CD8-positive, alpha-beta memory T cell (primary cell): ENCODE measurements at regions not wholly inside any gene's neighbourhood (a gene's known extent, or its start where the extent isn't known, plus 50 kb on each side); places are given as distances from the start of the nearest gene placed in this dataset.

Source experiments
- CTCF ChIA-PET: fragments of 350-600 bp; sonication (Branson Sonifier 250); formaldehyde crosslinking; loops from one replicate; lab custom pipeline; 2021; ENCODE audit warnings: antibody characterized with exemption; lab: Charles Lee
- POLR2A ChIA-PET: fragments of 350-600 bp; sonication (Branson Sonifier 250); formaldehyde crosslinking; loops from one replicate; lab custom pipeline; 2021; ENCODE audit warnings: antibody characterized with exemption; lab: Charles Lee
- DNase-seq, 5 donors: peaks; one replicate each; pipeline versions ENCODE4 v3.0.0 to v3.0.0-alpha.2; 2020 to 2022; ENCODE audit warnings: mixed read lengths in 1 of 5
- H3K27ac ChIP-seq: one replicate; pipeline ENCODE4 v1.7.0; 2013; ENCODE audit warnings: low read depth, mild to moderate bottlenecking, low read length, moderate library complexity
- H3K27me3 ChIP-seq: 2 replicates; pipeline ENCODE4 v1.7.0; 2013; ENCODE audit warnings: low read length, mild to moderate bottlenecking; ENCODE audit not compliant: insufficient read depth, poor library complexity, severe bottlenecking
- H3K36me3 ChIP-seq: 2 replicates; pipeline ENCODE4 v1.7.0; 2013; ENCODE audit warnings: mild to moderate bottlenecking, low read length, moderate library complexity; ENCODE audit not compliant: insufficient read depth
- H3K4me1 ChIP-seq: 2 replicates; pipeline ENCODE4 v1.7.0; 2013; ENCODE audit warnings: mild to moderate bottlenecking, low read length, moderate library complexity; ENCODE audit not compliant: insufficient read depth
- H3K4me3 ChIP-seq: 2 replicates; pipeline ENCODE4 v1.7.0; 2013; ENCODE audit warnings: mild to moderate bottlenecking, low read length
- H3K9me3 ChIP-seq: 2 replicates; pipeline ENCODE4 v1.7.0; 2013; ENCODE audit warnings: mild to moderate bottlenecking, low read length
- H3K27ac Mint-ChIP-seq, 8 donors: one replicate each; pipeline ENCODE4 v1.8.0; 2020 to 2021; ENCODE audit warnings: mixed read lengths in 8 of 8, mild to moderate bottlenecking in 6 of 8, inconsistent platforms in 3 of 8, moderate library complexity in 3 of 8
- H3K27me3 Mint-ChIP-seq, 2 donors: one replicate each; pipeline ENCODE4 v1.8.0; 2020 to 2021; ENCODE audit warnings: mixed read lengths in 2 of 2, mild to moderate bottlenecking in 1 of 2, moderate library complexity in 1 of 2
- H3K36me3 Mint-ChIP-seq, 3 donors: one replicate each; pipeline ENCODE4 v1.8.0; 2020 to 2021; ENCODE audit warnings: mixed read lengths in 3 of 3, inconsistent platforms in 1 of 3, mild to moderate bottlenecking in 1 of 3
- H3K4me1 Mint-ChIP-seq, 3 donors: one replicate each; pipeline ENCODE4 v1.8.0; 2020 to 2021; ENCODE audit warnings: mixed read lengths in 3 of 3, inconsistent platforms in 1 of 3, mild to moderate bottlenecking in 1 of 3
- H3K4me3 Mint-ChIP-seq, 7 donors: one replicate each; pipeline ENCODE4 v1.8.0; 2020 to 2021; ENCODE audit warnings: mixed read lengths in 7 of 7, mild to moderate bottlenecking in 6 of 7, moderate library complexity in 4 of 7, inconsistent platforms in 2 of 7
- H3K9me3 Mint-ChIP-seq, 5 donors: one replicate each; pipeline ENCODE4 v1.8.0; 2020 to 2022; ENCODE audit warnings: mixed read lengths in 5 of 5, mild to moderate bottlenecking in 3 of 5, moderate library complexity in 2 of 5, inconsistent platforms in 1 of 5

GRCh38 chr18:34493099-34493544 lies 217.0 kb upstream of the DTNA start:
- CTCF ChIA-PET, result no interaction called here

GRCh38 chr18:34493566-34494358 lies 216.3 kb upstream of the DTNA start:
- DNase-seq, result no peak
- ChIA-PET POLR2A (no interaction called here), CTCF (no interaction called here)
- Histone ChIP-seq H3K4me3 (no peak overlapping the region), H3K36me3 (no peaks in the 10 kb centered on the region), H3K27ac (no peak overlapping the region), H3K4me1 (no peaks in the 10 kb centered on the region), H3K9me3 (no peaks in the 10 kb centered on the region), H3K27me3 (no peaks in the 10 kb centered on the region)
- Mint-ChIP-seq H3K27ac (no peak overlapping the region), H3K4me1 (no peaks in the 10 kb centered on the region), H3K36me3 (no peaks in the 10 kb centered on the region), H3K27me3 (peaks cover 7 to 22% of the 10 kb centered on the region in 2 donors), H3K9me3 (peaks cover 0 to 17% (median 8%) of the 10 kb centered on the region in 5 donors), H3K4me3 (no peak overlapping the region)

More at GRCh38 chr18:34493099-34493544, 217.0 kb upstream of the DTNA start:
- no peaks in the 10 kb centered on the region for H3K36me3 Mint-ChIP-seq
- Histone ChIP-seq H3K27ac (no peak overlapping the region), H3K36me3 (no peaks in the 10 kb centered on the region), H3K4me3 (no peak overlapping the region), H3K4me1 (no peaks in the 10 kb centered on the region), H3K27me3 (no peaks in the 10 kb centered on the region), H3K9me3 (no peaks in the 10 kb centered on the region)
- no peak overlapping the region for H3K4me3 Mint-ChIP-seq
- no peak overlapping the region for H3K27ac Mint-ChIP-seq
- H3K27me3 Mint-ChIP-seq, result peaks cover 7 to 22% of the 10 kb centered on the region in 2 donors
- H3K9me3 Mint-ChIP-seq, result peaks cover 0 to 17% (median 8%) of the 10 kb centered on the region in 5 donors
- DNase-seq, result no peak
- H3K4me1 Mint-ChIP-seq, result no peaks in the 10 kb centered on the region
- POLR2A ChIA-PET, result no interaction called here

GRCh38 chr18:34494359-34494696 lies 215.8 kb upstream of the DTNA start:
- Mint-ChIP-seq H3K36me3 (no peaks in the 10 kb centered on the region), H3K4me1 (no peaks in the 10 kb centered on the region), H3K9me3 (peaks cover 0 to 16% (median 8%) of the 10 kb centered on the region in 5 donors), H3K27ac (no peak overlapping the region), H3K27me3 (peaks cover 7 to 22% of the 10 kb centered on the region in 2 donors), H3K4me3 (no peak overlapping the region)
- POLR2A ChIA-PET, result no interaction called here
- no peaks in the 10 kb centered on the region for H3K4me1 ChIP-seq
- CTCF ChIA-PET, result no interaction called here
- H3K4me3 ChIP-seq, result no peak overlapping the region
- H3K27ac ChIP-seq, result no peak overlapping the region
- no peak for DNase-seq
- H3K36me3 ChIP-seq, result no peaks in the 10 kb centered on the region
- H3K9me3 ChIP-seq, result no peaks in the 10 kb centered on the region
- H3K27me3 ChIP-seq, result no peaks in the 10 kb centered on the region

DNA sequence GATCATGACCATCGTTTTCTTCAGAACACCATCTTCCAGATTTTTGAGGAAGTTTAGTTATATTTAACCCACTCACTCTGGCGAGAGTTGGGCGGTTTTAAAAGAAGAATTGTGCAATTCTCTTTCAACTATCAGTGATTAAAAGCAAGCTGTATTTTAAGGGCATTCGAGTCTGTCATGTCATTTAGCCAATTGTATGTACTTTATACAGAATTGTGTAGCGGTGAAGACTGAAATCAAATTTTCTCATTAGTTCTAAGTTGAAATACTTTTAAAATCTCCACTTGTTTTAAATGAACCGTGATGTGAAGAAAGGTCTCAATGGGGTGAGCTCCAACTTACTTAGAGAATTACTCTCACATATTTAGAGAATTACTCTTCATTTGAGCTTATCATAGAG lies 214.6 kb upstream of the DTNA start:
- Mint-ChIP-seq H3K9me3 (peaks cover 2 to 15% (median 8%) of the 10 kb centered on the region in 5 donors), H3K27ac (no peak overlapping the region), H3K4me3 (no peak overlapping the region), H3K27me3 (peaks cover 7 to 22% of the 10 kb centered on the region in 2 donors), H3K36me3 (no peaks in the 10 kb centered on the region), H3K4me1 (no peaks in the 10 kb centered on the region)
- H3K4me3 ChIP-seq, result no peak overlapping the region
- ChIA-PET CTCF (no interaction called here), POLR2A (no interaction called here)
- H3K9me3 ChIP-seq, result no peaks in the 10 kb centered on the region
- H3K4me1 ChIP-seq, result no peaks in the 10 kb centered on the region
- H3K27me3 ChIP-seq, result no peaks in the 10 kb centered on the region
- no peak overlapping the region for H3K27ac ChIP-seq
- no peak for DNase-seq
- no peaks in the 10 kb centered on the region for H3K36me3 ChIP-seq

- H3K9me3 ChIP-seq, result no peaks in the 10 kb centered on the region
- Mint-ChIP-seq H3K9me3 (peaks cover 4 to 39% (median 7%) of the 10 kb centered on the region in 5 donors), H3K36me3 (no peaks in the 10 kb centered on the region), H3K4me3 (no peak overlapping the region), H3K27me3 (no peaks in the 10 kb centered on the region), H3K4me1 (no peaks in the 10 kb centered on the region), H3K27ac (no peak overlapping the region)
- DNase-seq, result no peak
- POLR2A ChIA-PET, result no interaction called here
- H3K27ac ChIP-seq, result no peak overlapping the region
- no peaks in the 10 kb centered on the region for H3K27me3 ChIP-seq
- H3K4me1 ChIP-seq, result no peaks in the 10 kb centered on the region
- H3K36me3 ChIP-seq, result no peaks in the 10 kb centered on the region
- CTCF ChIA-PET, result no interaction called here
- no peak overlapping the region for H3K4me3 ChIP-seq
Measured at GRCh38 chr18:34501553-34501952, 208.5 kb upstream of the DTNA start.

DNA sequence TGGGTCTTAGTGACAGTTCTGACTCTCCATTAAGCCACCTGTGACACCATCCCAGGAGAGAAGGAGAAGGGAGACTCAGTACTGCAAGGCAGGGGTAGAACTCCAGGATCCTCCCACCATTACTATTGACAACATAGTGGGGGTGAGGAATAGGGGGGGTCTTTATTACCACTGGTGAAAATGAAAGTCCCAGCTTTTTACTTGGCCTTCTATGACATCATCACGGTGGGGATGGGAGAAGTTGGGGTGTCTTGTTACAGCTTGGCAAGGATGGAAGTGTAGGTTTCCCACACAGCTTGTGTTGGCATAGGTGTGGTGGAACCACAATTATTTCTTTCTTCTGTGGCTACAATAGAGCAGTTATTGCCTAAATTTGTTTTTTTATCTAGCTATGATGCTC lies 203.9 kb upstream of the DTNA start:
- H3K27ac ChIP-seq, result no peak overlapping the region
- Mint-ChIP-seq H3K27ac (no peak overlapping the region), H3K9me3 (peaks cover 4 to 32% (median 7%) of the 10 kb centered on the region in 5 donors), H3K27me3 (no peaks in the 10 kb centered on the region), H3K4me3 (no peak overlapping the region), H3K36me3 (no peaks in the 10 kb centered on the region), H3K4me1 (no peaks in the 10 kb centered on the region)
- no peak overlapping the region for H3K4me3 ChIP-seq
- POLR2A ChIA-PET, result no interaction called here
- no peaks in the 10 kb centered on the region for H3K27me3 ChIP-seq
- no peaks in the 10 kb centered on the region for H3K36me3 ChIP-seq
- H3K9me3 ChIP-seq, result no peaks in the 10 kb centered on the region
- no peaks in the 10 kb centered on the region for H3K4me1 ChIP-seq
- no peak for DNase-seq
- CTCF ChIA-PET, result no interaction called here

DNA sequence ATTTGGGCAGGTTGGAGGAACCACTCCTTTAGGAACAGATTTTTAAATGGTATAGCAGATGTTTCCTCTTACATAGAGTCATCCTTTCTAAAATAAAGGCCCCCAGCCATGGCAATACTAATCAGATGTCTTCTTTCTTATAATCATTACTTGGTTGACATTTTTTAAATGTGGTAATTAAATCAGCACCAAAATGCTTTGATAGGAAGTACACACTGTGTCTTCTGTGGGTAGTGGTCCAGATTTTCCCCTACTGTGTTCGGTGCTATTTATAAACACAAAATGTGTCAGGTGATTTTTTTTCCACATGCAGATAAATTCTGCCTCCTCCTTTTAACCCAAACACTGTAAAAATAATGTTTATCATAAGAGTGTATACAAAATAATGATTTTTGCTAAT lies 200.9 kb upstream of the DTNA start:
- Histone ChIP-seq H3K27ac (no peak overlapping the region), H3K4me1 (no peaks in the 10 kb centered on the region), H3K27me3 (no peaks in the 10 kb centered on the region), H3K9me3 (no peaks in the 10 kb centered on the region), H3K36me3 (no peaks in the 10 kb centered on the region), H3K4me3 (no peak overlapping the region)
- Mint-ChIP-seq H3K36me3 (no peaks in the 10 kb centered on the region), H3K27ac (no peak overlapping the region), H3K27me3 (no peaks in the 10 kb centered on the region), H3K4me3 (no peak overlapping the region), H3K4me1 (no peaks in the 10 kb centered on the region), H3K9me3 (peaks cover 6 to 18% (median 9%) of the 10 kb centered on the region in 5 donors)
- no peak for DNase-seq
- ChIA-PET POLR2A (no interaction called here), CTCF (no interaction called here)

GRCh38 chr18:34509879-34510586 lies 200.1 kb upstream of the DTNA start:
- no peaks in the 10 kb centered on the region for H3K27me3 ChIP-seq
- no peaks in the 10 kb centered on the region for H3K27me3 Mint-ChIP-seq
- no peak for DNase-seq
- POLR2A ChIA-PET, result no interaction called here
- CTCF ChIA-PET, result no interaction called here
- H3K27ac Mint-ChIP-seq, result no peak overlapping the region
- no peaks in the 10 kb centered on the region for H3K4me1 ChIP-seq
- no peak overlapping the region for H3K27ac ChIP-seq
- no peaks in the 10 kb centered on the region for H3K36me3 Mint-ChIP-seq
- H3K4me1 Mint-ChIP-seq, result no peaks in the 10 kb centered on the region
- no peak overlapping the region for H3K4me3 ChIP-seq
- H3K9me3 ChIP-seq, result no peaks in the 10 kb centered on the region
- no peak overlapping the region for H3K4me3 Mint-ChIP-seq
- H3K9me3 Mint-ChIP-seq, result peaks cover 3 to 16% (median 9%) of the 10 kb centered on the region in 5 donors
- H3K36me3 ChIP-seq, result no peaks in the 10 kb centered on the region
